ENCODE measurements at regions not wholly inside any gene's neighbourhood (a gene's known extent, or its start where the extent isn't known, plus 50 kb on each side); places are given as distances from the start of the nearest gene placed in this dataset.

GRCh38 chr21:22573834-22574233, 1575.6 kb downstream of the NCAM2 start:
- TF ChIP-seq CTCF (IDR thresholded peaks at IDR 0.05; ENCODE audit: borderline replicate concordance) = no peak
- H3K9me3 ChIP-seq (replicated peaks) = no peaks in the 10 kb centered on the region
- H3K27ac ChIP-seq (replicated peaks) = no peak overlapping the region
- DNase-seq = no peak
- H3K27me3 ChIP-seq (ENCODE audit: low read depth) = no peaks in the 10 kb centered on the region
- H3K36me3 ChIP-seq = no peaks in the 10 kb centered on the region
- H3K4me3 ChIP-seq = no peak overlapping the region
- intact Hi-C loops (cut with micrococcal nuclease) = no loop called here
- H3K4me1 ChIP-seq = no peaks in the 10 kb centered on the region

- DNase-seq = no peak
- H3K27ac ChIP-seq (replicated peaks) = no peak overlapping the region
- intact Hi-C loops (cut with micrococcal nuclease) = no loop called here
- no peaks in the 10 kb centered on the region for H3K4me1 ChIP-seq
- peak overlapping the region; percentile 20 for H3K4me3 ChIP-seq
- H3K27me3 ChIP-seq (ENCODE audit: low read depth) = no peaks in the 10 kb centered on the region
- H3K9me3 ChIP-seq (replicated peaks) = no peaks in the 10 kb centered on the region
- peak; percentile 49 for TF ChIP-seq CTCF (IDR thresholded peaks at IDR 0.05; ENCODE audit: borderline replicate concordance)
- H3K36me3 ChIP-seq = no peaks in the 10 kb centered on the region
Observed at GRCh38 chr21:22575165-22575584, 1577.0 kb downstream of the NCAM2 start.

- Histone ChIP-seq H3K27me3 (ENCODE audit: low read depth) (no peaks in the 10 kb centered on the region), H3K27ac (replicated peaks) (no peak overlapping the region), H3K4me1 (no peaks in the 10 kb centered on the region), H3K4me3 (no peak overlapping the region), H3K9me3 (replicated peaks) (no peaks in the 10 kb centered on the region), H3K36me3 (no peaks in the 10 kb centered on the region)
- intact Hi-C loops (cut with micrococcal nuclease) = no loop called here
- DNase-seq = no peak
- TF ChIP-seq CTCF (IDR thresholded peaks at IDR 0.05; ENCODE audit: borderline replicate concordance) = no peak
Observed at GRCh38 chr21:22579741-22580140, 1581.5 kb downstream of the NCAM2 start.

- no peak overlapping the region for H3K27ac ChIP-seq (replicated peaks)
- no peak for DNase-seq
- no peaks in the 10 kb centered on the region for H3K27me3 ChIP-seq (ENCODE audit: low read depth)
- no peaks in the 10 kb centered on the region for H3K36me3 ChIP-seq
- no peak for TF ChIP-seq CTCF (IDR thresholded peaks at IDR 0.05; ENCODE audit: borderline replicate concordance)
- intact Hi-C loops (cut with micrococcal nuclease) = no loop called here
- no peak overlapping the region for H3K4me3 ChIP-seq
- H3K4me1 ChIP-seq = no peaks in the 10 kb centered on the region
- no peaks in the 10 kb centered on the region for H3K9me3 ChIP-seq (replicated peaks)
Observed at GRCh38 chr21:22582026-22582425, 1583.8 kb downstream of the NCAM2 start.

GRCh38 chr21:22584308-22584707, 1586.1 kb downstream of the NCAM2 start:
- no peak for TF ChIP-seq CTCF (IDR thresholded peaks at IDR 0.05; ENCODE audit: borderline replicate concordance)
- no peak for DNase-seq
- no peaks in the 10 kb centered on the region for H3K4me1 ChIP-seq
- H3K9me3 ChIP-seq (replicated peaks) = peaks cover 4% of the 10 kb centered on the region
- H3K27ac ChIP-seq (replicated peaks) = no peak overlapping the region
- no peaks in the 10 kb centered on the region for H3K27me3 ChIP-seq (ENCODE audit: low read depth)
- H3K4me3 ChIP-seq = no peak overlapping the region
- no peaks in the 10 kb centered on the region for H3K36me3 ChIP-seq
- intact Hi-C loops (cut with micrococcal nuclease) = no loop called here

GRCh38 chr21:22585558-22585957, 1587.3 kb downstream of the NCAM2 start:
- H3K9me3 ChIP-seq (replicated peaks) = peaks cover 4% of the 10 kb centered on the region
- no peaks in the 10 kb centered on the region for H3K27me3 ChIP-seq (ENCODE audit: low read depth)
- H3K36me3 ChIP-seq = no peaks in the 10 kb centered on the region
- no peak overlapping the region for H3K4me3 ChIP-seq
- H3K4me1 ChIP-seq = no peaks in the 10 kb centered on the region
- H3K27ac ChIP-seq (replicated peaks) = no peak overlapping the region
- DNase-seq = no peak
- intact Hi-C loops (cut with micrococcal nuclease) = no loop called here
- no peak for TF ChIP-seq CTCF (IDR thresholded peaks at IDR 0.05; ENCODE audit: borderline replicate concordance)

All from left ventricle myocardium inferior (tissue), 1 donor.